ENCODE measurements at regions not wholly inside any gene's neighbourhood (a gene's known extent, or its start where the extent isn't known, plus 50 kb on each side); places are given as distances from the start of the nearest gene placed in this dataset.

- H3K9me3 ChIP-seq (ENCODE audit: control insufficient read depth, low read length) = no peaks in the 10 kb centered on the region
- H2AFZ ChIP-seq = no peak overlapping the region
- TF ChIP-seq CTCF (IDR thresholded peaks at IDR 0.05) = no peak
Observed at GRCh38 chr2:16118611-16119590, 178.6 kb downstream of the MYCN start.

GRCh38 chr2:16117791-16118610 lies 177.7 kb downstream of the MYCN start:
- Histone ChIP-seq H3K79me2 (no peaks in the 10 kb centered on the region), H3K27ac (no peak overlapping the region), H3K4me1 (no peaks in the 10 kb centered on the region), H3K9me3 (ENCODE audit: control insufficient read depth, low read length) (no peaks in the 10 kb centered on the region), H2AFZ (no peak overlapping the region), H3K36me3 (ENCODE audit: control insufficient read depth, insufficient read depth, low read length) (peaks cover 4% of the 10 kb centered on the region), H3K9ac (no peak overlapping the region), H3K27me3 (ENCODE audit: control insufficient read depth, insufficient read depth, low read length) (no peaks in the 10 kb centered on the region), H3K4me3 (ENCODE audit: low read depth, low read length) (no peak overlapping the region), H3K4me2 (ENCODE audit: low read length) (no peak overlapping the region)
- TF ChIP-seq CTCF (IDR thresholded peaks at IDR 0.05) = no peak

More at GRCh38 chr2:16118611-16119590, 178.6 kb downstream of the MYCN start:
- Histone ChIP-seq H3K79me2 (no peaks in the 10 kb centered on the region), H3K27me3 (ENCODE audit: control insufficient read depth, insufficient read depth, low read length) (no peaks in the 10 kb centered on the region), H3K4me2 (ENCODE audit: low read length) (no peak overlapping the region), H3K9ac (no peak overlapping the region), H3K4me3 (ENCODE audit: low read depth, low read length) (no peak overlapping the region), H3K36me3 (ENCODE audit: control insufficient read depth, insufficient read depth, low read length) (peaks cover 4% of the 10 kb centered on the region), H3K27ac (no peak overlapping the region), H3K4me1 (no peaks in the 10 kb centered on the region)

- no peak overlapping the region for H2AFZ ChIP-seq
- TF ChIP-seq CTCF (IDR thresholded peaks at IDR 0.05) = no peak
Observed at GRCh38 chr2:16117021-16117700, 176.8 kb downstream of the MYCN start.

GRCh38 chr2:16115881-16116830 lies 175.8 kb downstream of the MYCN start:
- Histone ChIP-seq H3K9me3 (ENCODE audit: control insufficient read depth, low read length) (no peaks in the 10 kb centered on the region), H2AFZ (no peak overlapping the region), H3K4me1 (no peaks in the 10 kb centered on the region), H3K27ac (no peak overlapping the region), H3K79me2 (no peaks in the 10 kb centered on the region), H3K36me3 (ENCODE audit: control insufficient read depth, insufficient read depth, low read length) (no peaks in the 10 kb centered on the region), H3K4me3 (ENCODE audit: low read depth, low read length) (no peak overlapping the region), H3K4me2 (ENCODE audit: low read length) (no peak overlapping the region), H3K27me3 (ENCODE audit: control insufficient read depth, insufficient read depth, low read length) (no peaks in the 10 kb centered on the region), H3K9ac (no peak overlapping the region)
- TF ChIP-seq CTCF (IDR thresholded peaks at IDR 0.05) = no peak

More at GRCh38 chr2:16117021-16117700, 176.8 kb downstream of the MYCN start:
- no peak overlapping the region for H3K4me2 ChIP-seq (ENCODE audit: low read length)
- H3K4me1 ChIP-seq = no peaks in the 10 kb centered on the region
- no peaks in the 10 kb centered on the region for H3K9me3 ChIP-seq (ENCODE audit: control insufficient read depth, low read length)
- no peak overlapping the region for H3K27ac ChIP-seq
- no peaks in the 10 kb centered on the region for H3K79me2 ChIP-seq
- H3K27me3 ChIP-seq (ENCODE audit: control insufficient read depth, insufficient read depth, low read length) = no peaks in the 10 kb centered on the region
- peaks cover 4% of the 10 kb centered on the region for H3K36me3 ChIP-seq (ENCODE audit: control insufficient read depth, insufficient read depth, low read length)
- H3K4me3 ChIP-seq (ENCODE audit: low read depth, low read length) = no peak overlapping the region
- H3K9ac ChIP-seq = no peak overlapping the region
